Spleen (tissue), 7 donors: ENCODE measurements at regions not wholly inside any gene's neighbourhood (a gene's known extent, or its start where the extent isn't known, plus 50 kb on each side); places are given as distances from the start of the nearest gene placed in this dataset.

Experiments
- POLR2A ChIP-seq, 3 donors: fragments of 450-650 bp; IDR thresholded peaks; one replicate each; pipeline ENCODE4 v1.5.1; 2017; ENCODE audit warnings: antibody characterized with exemption in 3 of 3, mild to moderate bottlenecking in 1 of 3
- TF ChIP-seq, protein P1 (sequence below), 11 experiments: fragments of 200-600 bp in 7 of 11; fragments of 450-650 bp in 4 of 11; sonication (generic) in 4 of 11; IDR thresholded peaks in 8 of 11; conservative IDR thresholded peaks in 3 of 11; 1 replicate in 7 of 11; 2 replicates in 4 of 11; pipeline versions ENCODE4 v1.4.0 to v1.8.0; 2016 to 2021; ENCODE audit warnings: antibody characterized with exemption in 11 of 11, inconsistent platforms in 4 of 11, mild to moderate bottlenecking in 1 of 11
- donor health status: DM: no; HTN: no; CAD: no; lungs with moderate emphysema.
- donor health status: DM: no; HTN: no; CAD: no.
- donor health status: DM: no; HTN: no; CAD: no.

- TF ChIP-seq, protein P1, sequence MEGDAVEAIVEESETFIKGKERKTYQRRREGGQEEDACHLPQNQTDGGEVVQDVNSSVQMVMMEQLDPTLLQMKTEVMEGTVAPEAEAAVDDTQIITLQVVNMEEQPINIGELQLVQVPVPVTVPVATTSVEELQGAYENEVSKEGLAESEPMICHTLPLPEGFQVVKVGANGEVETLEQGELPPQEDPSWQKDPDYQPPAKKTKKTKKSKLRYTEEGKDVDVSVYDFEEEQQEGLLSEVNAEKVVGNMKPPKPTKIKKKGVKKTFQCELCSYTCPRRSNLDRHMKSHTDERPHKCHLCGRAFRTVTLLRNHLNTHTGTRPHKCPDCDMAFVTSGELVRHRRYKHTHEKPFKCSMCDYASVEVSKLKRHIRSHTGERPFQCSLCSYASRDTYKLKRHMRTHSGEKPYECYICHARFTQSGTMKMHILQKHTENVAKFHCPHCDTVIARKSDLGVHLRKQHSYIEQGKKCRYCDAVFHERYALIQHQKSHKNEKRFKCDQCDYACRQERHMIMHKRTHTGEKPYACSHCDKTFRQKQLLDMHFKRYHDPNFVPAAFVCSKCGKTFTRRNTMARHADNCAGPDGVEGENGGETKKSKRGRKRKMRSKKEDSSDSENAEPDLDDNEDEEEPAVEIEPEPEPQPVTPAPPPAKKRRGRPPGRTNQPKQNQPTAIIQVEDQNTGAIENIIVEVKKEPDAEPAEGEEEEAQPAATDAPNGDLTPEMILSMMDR (IDR thresholded peaks at IDR 0.05 in 8 of 11, conservative IDR thresholded peaks at IDR 0.05 in 3 of 11): no peak
- no peak for TF ChIP-seq POLR2A (IDR thresholded peaks at IDR 0.05)
Observed at GRCh38 chr6:66662196-66662595, 955.2 kb upstream of the EYS start.
